Heart left ventricle (tissue), 13 donors: ENCODE measurements at regions not wholly inside any gene's neighbourhood (a gene's known extent, or its start where the extent isn't known, plus 50 kb on each side); places are given as distances from the start of the nearest gene placed in this dataset.

Experiments
- CTCF ChIP-seq, 12 donors: fragments of 200-600 bp; sonication (generic) in 4 of 12; IDR thresholded peaks; one replicate each; pipeline versions ENCODE4 v1.5.0 to v1.8.0; 2018 to 2022; ENCODE audit warnings: antibody characterized with exemption in 12 of 12, mild to moderate bottlenecking in 5 of 12
- POLR2A ChIP-seq, 2 donors: fragments of 450-650 bp; IDR thresholded peaks; one replicate each; pipeline ENCODE4 v1.6.1; 2017; ENCODE audit warnings: antibody characterized with exemption in 2 of 2, mild to moderate bottlenecking in 2 of 2, moderate library complexity in 2 of 2
- donor health status: ischemic (EF 13 %, LVEDD 7.1; RV severe dilation, severe dysfunction).
- donor health status: DM: no; HTN: yes; CAD: no.
- donor health status: DM: no; HTN: no; CAD: no.
- donor health status: ischemic (EF 25% LVEDD 6.9; RV normal size, moderate dysfunction).
- donor health status: ischemic (EF 25% LVEDD 5.7; RV mildly dilated, moderate dysfunction).
- donor health status: ischemic (EF 35%, LVEDD 5.7; RV mildly dilated, moderate dysfunction).
- donor health status: nonischemic (EF 11% LVEDD 7.7; RV severe dilation, severe dysfunction).
- donor health status: DM: yes; HTN: yes; CAD: no.
- donor health status: PGD.
- donor health status: ischemic (EF 29% LVEDD 5.4; RV normal size, mild dysfunction).
- donor health status: nonischemic (EF 23%, LVEDD 6.1; RV moderate dilation, normal function).

- TF ChIP-seq CTCF (IDR thresholded peaks at IDR 0.05), result no peak
- no peak for TF ChIP-seq POLR2A (IDR thresholded peaks at IDR 0.05)
These were observed 221.3 kb downstream of the OPA1 start for GRCh38 chr3:193814166-193814892.
